HG02759 (cell line): ENCODE measurements at regions not wholly inside any gene's neighbourhood (a gene's known extent, or its start where the extent isn't known, plus 50 kb on each side); places are given as distances from the start of the nearest gene placed in this dataset.

Experiments
- ATAC-seq: cut with Tn5 transposase; IDR thresholded peaks from one replicate; pipeline ENCODE4 v1.9.1; 2021; ENCODE audit warnings: mild to moderate bottlenecking, moderate library complexity; ENCODE audit not compliant: unreplicated experiment

GRCh38 chr7:108686494-108686893 lies 116.8 kb downstream of the DNAJB9 start:
- ATAC-seq = no peak

GRCh38 chr7:108697254-108697653 lies 127.6 kb downstream of the DNAJB9 start:
- no peak for ATAC-seq

- no peak for ATAC-seq
Observed at GRCh38 chr7:108711611-108712010, 141.9 kb downstream of the DNAJB9 start.

- ATAC-seq = no peak
Observed at GRCh38 chr7:108716783-108717182, 147.1 kb downstream of the DNAJB9 start.

GRCh38 chr7:108717781-108718180 lies 148.1 kb downstream of the DNAJB9 start:
- ATAC-seq = no peak

GRCh38 chr7:108719631-108720030 lies 150.0 kb downstream of the DNAJB9 start:
- ATAC-seq = no peak

GRCh38 chr7:108722561-108722960 lies 152.9 kb downstream of the DNAJB9 start:
- no peak for ATAC-seq

GRCh38 chr7:108723381-108723814 lies 153.7 kb downstream of the DNAJB9 start:
- no peak for ATAC-seq

- no peak for ATAC-seq
Observed at GRCh38 chr7:108724251-108725100, 154.8 kb downstream of the DNAJB9 start.

- no peak for ATAC-seq
Observed at GRCh38 chr7:108735814-108736213, 166.1 kb downstream of the DNAJB9 start.

GRCh38 chr7:108736221-108736891 lies 166.7 kb downstream of the DNAJB9 start:
- no peak for ATAC-seq

GRCh38 chr7:108770981-108771745 lies 201.5 kb downstream of the DNAJB9 start:
- ATAC-seq = no peak

GRCh38 chr7:108771853-108772252 lies 202.2 kb downstream of the DNAJB9 start:
- ATAC-seq = no peak

GRCh38 chr7:108777966-108778365 lies 208.3 kb downstream of the DNAJB9 start:
- no peak for ATAC-seq

GRCh38 chr7:108789451-108789850 lies 219.8 kb downstream of the DNAJB9 start:
- ATAC-seq = no peak

GRCh38 chr7:108794466-108794865 lies 224.8 kb downstream of the DNAJB9 start:
- ATAC-seq = no peak

GRCh38 chr7:108802650-108803049 lies 233.0 kb downstream of the DNAJB9 start:
- no peak for ATAC-seq

- no peak for ATAC-seq
Observed at GRCh38 chr7:108805808-108806397, 236.2 kb downstream of the DNAJB9 start.

- no peak for ATAC-seq
Observed at GRCh38 chr7:108808549-108809266, 239.0 kb downstream of the DNAJB9 start.

GRCh38 chr7:108809356-108809755 lies 239.7 kb downstream of the DNAJB9 start:
- ATAC-seq = no peak
